ENCODE measurements at regions not wholly inside any gene's neighbourhood (a gene's known extent, or its start where the extent isn't known, plus 50 kb on each side); places are given as distances from the start of the nearest gene placed in this dataset.

GRCh38 chr1:170291516-170291915 lies 145.8 kb downstream of the NTMT2 start:
- Mint-ChIP-seq H3K4me1 (no peaks in the 10 kb centered on the region), H3K27me3 (peaks cover 3% of the 10 kb centered on the region), H3K4me3 (no peak overlapping the region), H3K9me3 (ENCODE audit: insufficient read depth) (peaks cover under 1% of the 10 kb centered on the region), H3K27ac (no peak overlapping the region)
- Histone ChIP-seq H3K9me3 (ENCODE audit: control extremely low read depth in 1 of 3, control insufficient read depth in 2 of 3, insufficient read depth in 1 of 3, low read length in 2 of 3) (no peaks in the 10 kb centered on the region), H3K79me2 (ENCODE audit: control insufficient read depth, insufficient read depth, low read length) (no peaks in the 10 kb centered on the region), H3K27ac (ENCODE audit: low read length in 2 of 2) (no peak overlapping the region), H3K4me3 (ENCODE audit: control extremely low read depth in 1 of 5, extremely low read depth in 1 of 5, insufficient read depth in 1 of 5, low read depth in 2 of 5, low read length in 4 of 5) (no peak overlapping the region), H3K4me2 (replicated peaks; ENCODE audit: low read depth, low read length, poor library complexity, severe bottlenecking) (no peak overlapping the region), H2AFZ (ENCODE audit: insufficient read depth, low read depth, low read length, poor library complexity, severe bottlenecking) (no peak overlapping the region), H3K4me1 (ENCODE audit: control insufficient read depth in 2 of 2, insufficient read depth in 2 of 2, low read length in 2 of 2) (no peaks in the 10 kb centered on the region), H3K27me3 (replicated peaks in 1 of 4; ENCODE audit: control extremely low read depth in 1 of 4, control insufficient read depth in 3 of 4, insufficient read depth in 4 of 4, low read length in 3 of 4) (no peaks in the 10 kb centered on the region), H4K20me1 (ENCODE audit: control insufficient read depth, insufficient read depth, low read length, poor library complexity, severe bottlenecking) (no peaks in the 10 kb centered on the region), H3K9ac (ENCODE audit: low read length) (no peak overlapping the region), H3K36me3 (replicated peaks in 1 of 2; ENCODE audit: control extremely low read depth in 1 of 2, control insufficient read depth in 1 of 2, extremely low read depth in 1 of 2, insufficient read depth in 2 of 2, low read length in 1 of 2) (no peaks in the 10 kb centered on the region)
- CTCF ChIA-PET: no interaction called here
- no peak for ATAC-seq (ENCODE audit: low read depth)
- DNase-seq: no peak
- intact Hi-C loops (cut with micrococcal nuclease): no loop called here
- TF ChIP-seq, protein P1, sequence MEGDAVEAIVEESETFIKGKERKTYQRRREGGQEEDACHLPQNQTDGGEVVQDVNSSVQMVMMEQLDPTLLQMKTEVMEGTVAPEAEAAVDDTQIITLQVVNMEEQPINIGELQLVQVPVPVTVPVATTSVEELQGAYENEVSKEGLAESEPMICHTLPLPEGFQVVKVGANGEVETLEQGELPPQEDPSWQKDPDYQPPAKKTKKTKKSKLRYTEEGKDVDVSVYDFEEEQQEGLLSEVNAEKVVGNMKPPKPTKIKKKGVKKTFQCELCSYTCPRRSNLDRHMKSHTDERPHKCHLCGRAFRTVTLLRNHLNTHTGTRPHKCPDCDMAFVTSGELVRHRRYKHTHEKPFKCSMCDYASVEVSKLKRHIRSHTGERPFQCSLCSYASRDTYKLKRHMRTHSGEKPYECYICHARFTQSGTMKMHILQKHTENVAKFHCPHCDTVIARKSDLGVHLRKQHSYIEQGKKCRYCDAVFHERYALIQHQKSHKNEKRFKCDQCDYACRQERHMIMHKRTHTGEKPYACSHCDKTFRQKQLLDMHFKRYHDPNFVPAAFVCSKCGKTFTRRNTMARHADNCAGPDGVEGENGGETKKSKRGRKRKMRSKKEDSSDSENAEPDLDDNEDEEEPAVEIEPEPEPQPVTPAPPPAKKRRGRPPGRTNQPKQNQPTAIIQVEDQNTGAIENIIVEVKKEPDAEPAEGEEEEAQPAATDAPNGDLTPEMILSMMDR (IDR thresholded peaks at IDR 0.05): no peak
- TF ChIP-seq EZH2 (IDR thresholded peaks at IDR 0.05; ENCODE audit: borderline replicate concordance, insufficient read depth, low read depth, low read length, poor library complexity, severe bottlenecking): no peak
- POLR2A ChIA-PET: no interaction called here
- 95% methylated on average over 2 of the region's 4 CpGs for WGBS (ENCODE audit: insufficient coverage)

DNA sequence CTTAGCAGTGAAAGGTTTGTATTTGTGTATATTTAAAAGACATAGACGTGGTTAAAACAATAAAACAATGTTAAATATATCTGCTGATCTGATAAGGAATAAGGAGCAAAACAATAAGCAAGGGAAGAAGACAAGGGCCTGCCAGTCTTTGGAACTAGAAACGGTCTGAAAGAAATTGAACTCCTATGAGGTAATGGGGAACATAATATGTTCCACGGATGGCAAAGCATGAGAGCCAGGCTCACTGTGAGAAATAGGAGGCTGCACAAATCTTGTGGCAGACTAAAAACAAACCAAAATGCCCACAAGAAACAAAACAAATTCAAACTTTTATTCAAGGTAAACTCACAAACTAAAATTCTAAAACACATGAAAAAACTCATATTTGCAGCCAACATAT lies 150.5 kb downstream of the NTMT2 start:
- no peak overlapping the region for H3K27ac ChIP-seq (ENCODE audit: low read length in 2 of 2)
- H3K27me3 Mint-ChIP-seq: peaks cover 3% of the 10 kb centered on the region
- CTCF ChIA-PET: no interaction called here
- no peaks in the 10 kb centered on the region for H3K36me3 ChIP-seq (replicated peaks in 1 of 2; ENCODE audit: control extremely low read depth in 1 of 2, control insufficient read depth in 1 of 2, extremely low read depth in 1 of 2, insufficient read depth in 2 of 2, low read length in 1 of 2)
- H2AFZ ChIP-seq (ENCODE audit: insufficient read depth, low read depth, low read length, poor library complexity, severe bottlenecking): no peak overlapping the region
- H3K4me1 ChIP-seq (ENCODE audit: control insufficient read depth in 2 of 2, insufficient read depth in 2 of 2, low read length in 2 of 2): no peaks in the 10 kb centered on the region
- intact Hi-C loops (cut with micrococcal nuclease): no loop called here
- DNase-seq (no peak), ATAC-seq (ENCODE audit: low read depth) (no peak)
- no peak overlapping the region for H3K4me3 Mint-ChIP-seq
- no peak for TF ChIP-seq EZH2 (IDR thresholded peaks at IDR 0.05; ENCODE audit: borderline replicate concordance, insufficient read depth, low read depth, low read length, poor library complexity, severe bottlenecking)
- TF ChIP-seq, protein P1 (IDR thresholded peaks at IDR 0.05): no peak
- no peak overlapping the region for H3K9ac ChIP-seq (ENCODE audit: low read length)
- POLR2A ChIA-PET: no interaction called here
- H3K79me2 ChIP-seq (ENCODE audit: control insufficient read depth, insufficient read depth, low read length): no peaks in the 10 kb centered on the region
- H3K27ac Mint-ChIP-seq: no peak overlapping the region
- no peaks in the 10 kb centered on the region for H3K9me3 ChIP-seq (ENCODE audit: control extremely low read depth in 1 of 3, control insufficient read depth in 2 of 3, insufficient read depth in 1 of 3, low read length in 2 of 3)
- H3K9me3 Mint-ChIP-seq (ENCODE audit: insufficient read depth): peaks cover 4% of the 10 kb centered on the region
- H4K20me1 ChIP-seq (ENCODE audit: control insufficient read depth, insufficient read depth, low read length, poor library complexity, severe bottlenecking): no peaks in the 10 kb centered on the region
- 63% methylated on average over 2 of the region's 3 CpGs for WGBS (ENCODE audit: insufficient coverage)
- no peak overlapping the region for H3K4me2 ChIP-seq (replicated peaks; ENCODE audit: low read depth, low read length, poor library complexity, severe bottlenecking)
- H3K4me1 Mint-ChIP-seq: no peaks in the 10 kb centered on the region
- no peak overlapping the region for H3K4me3 ChIP-seq (ENCODE audit: control extremely low read depth in 1 of 5, extremely low read depth in 1 of 5, insufficient read depth in 1 of 5, low read depth in 2 of 5, low read length in 4 of 5)
- no peaks in the 10 kb centered on the region for H3K27me3 ChIP-seq (replicated peaks in 1 of 4; ENCODE audit: control extremely low read depth in 1 of 4, control insufficient read depth in 3 of 4, insufficient read depth in 4 of 4, low read length in 3 of 4)

Measured in B cell (primary cell).